Lung (tissue), 1 donor: ENCODE measurements at regions not wholly inside any gene's neighbourhood (a gene's known extent, or its start where the extent isn't known, plus 50 kb on each side); places are given as distances from the start of the nearest gene placed in this dataset. TPM values are rescaled to one million over a fixed set of nuclear protein-coding genes. Genes with fewer than 3 reads are reported as not detected.

Source experiments
- small RNA-seq: library from RNA; depleted of rRNA; stranded (forward); fragments of <200 nt; gene quantifications from one replicate; pipeline ENCODE3, GENCODE V24; 2014; ENCODE audit warnings: low replicate concordance

Small RNA genes in the stretch of these regions (small RNA-seq; reads per million reads assigned to genes)
- gene AC093767.1, result not detected
